ENCODE measurements at regions not wholly inside any gene's neighbourhood (a gene's known extent, or its start where the extent isn't known, plus 50 kb on each side); places are given as distances from the start of the nearest gene placed in this dataset.
"Not testable (repeated sequence)": the region's sequence is repeated elsewhere in the genome, so short reads cannot be mapped to it uniquely, and the experiment has no call there.

GRCh38 chr2:125615438-125615837, 1040.5 kb upstream of the GYPC start:
- DNase-seq (ENCODE audit: low spot score): no peak

- DNase-seq (ENCODE audit: low spot score): no peak
These were observed 1025.6 kb upstream of the GYPC start for GRCh38 chr2:125630377-125630776.

GRCh38 chr2:125634662-125635061, 1021.3 kb upstream of the GYPC start:
- no peak for DNase-seq (ENCODE audit: low spot score)

- DNase-seq (ENCODE audit: low spot score): no peak
These were observed 1017.6 kb upstream of the GYPC start for GRCh38 chr2:125638345-125638744.

- DNase-seq (ENCODE audit: low spot score): no peak
These were observed 1013.9 kb upstream of the GYPC start for GRCh38 chr2:125642032-125642431.

GRCh38 chr2:125643128-125643527, 1012.8 kb upstream of the GYPC start:
- DNase-seq (ENCODE audit: low spot score): no peak

- no peak for DNase-seq (ENCODE audit: low spot score)
These were observed 1012.4 kb upstream of the GYPC start for GRCh38 chr2:125643585-125643984.

GRCh38 chr2:125644257-125644656, 1011.7 kb upstream of the GYPC start:
- no peak for DNase-seq (ENCODE audit: low spot score)

- no peak for DNase-seq (ENCODE audit: low spot score)
These were observed 1003.7 kb upstream of the GYPC start for GRCh38 chr2:125652280-125652679.

GRCh38 chr2:125654226-125654625, 1001.7 kb upstream of the GYPC start:
- no peak for DNase-seq (ENCODE audit: low spot score)

GRCh38 chr2:125656190-125656589, 999.8 kb upstream of the GYPC start:
- no peak for DNase-seq (ENCODE audit: low spot score)

- no peak for DNase-seq (ENCODE audit: low spot score)
These were observed 997.4 kb upstream of the GYPC start for GRCh38 chr2:125658583-125658982.

- not testable (repeated sequence) for DNase-seq (ENCODE audit: low spot score)
These were observed 995.6 kb upstream of the GYPC start for GRCh38 chr2:125660369-125660768.

GRCh38 chr2:125667630-125668029, 988.3 kb upstream of the GYPC start:
- DNase-seq (ENCODE audit: low spot score): no peak

- no peak for DNase-seq (ENCODE audit: low spot score)
These were observed 976.1 kb upstream of the GYPC start for GRCh38 chr2:125679903-125680302.

- peak; percentile 23 for DNase-seq (ENCODE audit: low spot score)
These were observed 975.1 kb upstream of the GYPC start for GRCh38 chr2:125680809-125681208.

GRCh38 chr2:125681576-125681975, 974.4 kb upstream of the GYPC start:
- no peak for DNase-seq (ENCODE audit: low spot score)

GRCh38 chr2:125681976-125682805, 973.8 kb upstream of the GYPC start:
- DNase-seq (ENCODE audit: low spot score): no peak

- no peak for DNase-seq (ENCODE audit: low spot score)
These were observed 971.7 kb upstream of the GYPC start for GRCh38 chr2:125684256-125684655.

GRCh38 chr2:125684932-125685331, 971.0 kb upstream of the GYPC start:
- no peak for DNase-seq (ENCODE audit: low spot score)

GRCh38 chr2:125696560-125696959, 959.4 kb upstream of the GYPC start:
- no peak for DNase-seq (ENCODE audit: low spot score)

GRCh38 chr2:125698280-125698679, 957.7 kb upstream of the GYPC start:
- no peak for DNase-seq (ENCODE audit: low spot score)

- no peak for DNase-seq (ENCODE audit: low spot score)
These were observed 954.9 kb upstream of the GYPC start for GRCh38 chr2:125701070-125701469.

GRCh38 chr2:125707611-125708010, 948.3 kb upstream of the GYPC start:
- no peak for DNase-seq (ENCODE audit: low spot score)

Measured in putamen (tissue), 1 donor.